ENCODE measurements at regions not wholly inside any gene's neighbourhood (a gene's known extent, or its start where the extent isn't known, plus 50 kb on each side); places are given as distances from the start of the nearest gene placed in this dataset.

DNA sequence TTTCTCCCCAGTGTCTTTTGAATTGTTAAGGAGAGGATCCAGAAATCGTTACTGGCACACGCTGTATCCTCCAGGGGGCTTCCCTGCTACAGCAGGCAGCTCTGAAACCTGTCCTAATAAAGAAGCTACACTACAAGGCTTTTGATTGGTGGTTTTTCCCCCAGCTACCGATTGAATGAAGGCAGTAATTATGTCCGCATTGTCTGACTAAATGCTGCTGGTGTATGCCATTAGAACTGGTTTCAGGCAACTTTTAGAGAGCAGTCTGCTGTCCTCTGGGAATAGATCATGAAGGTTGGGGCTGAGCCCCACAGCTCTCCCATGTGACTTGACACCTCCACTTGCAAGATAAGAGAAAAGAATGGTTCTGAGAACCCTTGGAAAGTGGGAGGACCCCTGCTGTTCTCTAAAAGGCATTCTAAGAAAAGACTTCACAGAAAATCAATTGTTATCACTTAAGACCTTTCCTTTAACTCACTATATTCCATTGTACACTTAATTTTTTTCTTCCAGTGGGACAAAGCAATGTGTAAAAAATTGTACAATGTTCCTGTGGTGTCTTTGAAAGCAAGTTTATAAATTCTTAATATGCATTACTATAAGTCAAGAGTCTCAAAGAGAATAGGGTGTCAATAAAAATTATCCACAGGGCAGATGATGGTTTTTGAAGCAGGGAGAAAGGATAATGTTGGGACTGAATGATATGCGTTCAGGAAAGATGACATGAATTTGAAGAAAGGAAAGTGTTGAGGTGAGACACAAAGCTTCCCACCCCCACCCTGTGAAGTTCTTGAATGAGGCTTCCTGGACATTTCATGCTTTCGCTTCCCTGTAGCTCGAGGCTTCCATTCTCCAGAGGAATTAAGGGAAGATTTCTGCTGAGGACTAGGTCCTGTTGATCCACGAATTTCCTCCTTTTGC is 53.0 kb upstream of the DAZL start:
- Mint-ChIP-seq H3K36me3 (no peaks in the 10 kb centered on the region), H3K4me1 (no peaks in the 10 kb centered on the region), H3K27me3 (peaks cover 5% of the 10 kb centered on the region), H3K9me3 (peaks cover 2% of the 10 kb centered on the region), H3K4me3 (no peak overlapping the region), H3K27ac (no peak overlapping the region)
- ATAC-seq (ENCODE audit: low read depth) (no peak), DNase-seq (ENCODE audit: low spot score in 2 of 2) (no peak)

- ATAC-seq (ENCODE audit: low read depth) = no peak
- DNase-seq (ENCODE audit: low spot score in 2 of 2) = no peak
- Mint-ChIP-seq H3K27ac (no peak overlapping the region), H3K36me3 (no peaks in the 10 kb centered on the region), H3K9me3 (peaks cover 2% of the 10 kb centered on the region), H3K4me3 (no peak overlapping the region), H3K27me3 (peaks cover 6% of the 10 kb centered on the region), H3K4me1 (no peaks in the 10 kb centered on the region)
These were observed 53.9 kb upstream of the DAZL start for GRCh38 chr3:16658925-16659793.

- no peak overlapping the region for H3K4me3 Mint-ChIP-seq
- H3K27ac Mint-ChIP-seq = no peak overlapping the region
- peaks cover 2% of the 10 kb centered on the region for H3K9me3 Mint-ChIP-seq
- DNase-seq (ENCODE audit: low spot score in 2 of 2) (no peak), ATAC-seq (ENCODE audit: low read depth) (no peak)
- H3K36me3 Mint-ChIP-seq = no peaks in the 10 kb centered on the region
- no peaks in the 10 kb centered on the region for H3K4me1 Mint-ChIP-seq
- H3K27me3 Mint-ChIP-seq = peaks cover 8% of the 10 kb centered on the region
These were observed 58.9 kb upstream of the DAZL start for GRCh38 chr3:16663854-16664712.

DNA sequence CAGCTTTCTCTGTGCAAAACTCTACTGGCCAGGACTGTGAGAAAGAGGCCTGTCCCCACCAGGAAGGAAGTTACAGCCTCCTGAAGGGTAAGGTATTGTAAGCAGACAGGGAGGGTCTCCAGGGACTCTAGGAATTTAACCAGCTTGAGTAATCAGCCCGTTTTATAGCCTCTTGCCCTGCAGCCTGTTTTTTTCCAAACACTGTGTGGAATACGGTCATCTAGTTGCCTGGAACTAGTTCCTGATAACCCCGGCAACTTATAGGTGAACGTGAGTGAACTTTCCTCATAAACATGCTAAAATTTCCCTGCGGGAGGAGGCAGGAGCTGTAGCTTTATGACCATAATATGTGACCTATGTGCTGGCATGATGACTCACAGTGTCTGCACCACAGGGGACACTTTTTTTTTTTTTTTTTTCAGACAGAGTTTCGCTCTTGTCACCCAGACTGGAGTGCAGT is 60.1 kb upstream of the DAZL start:
- H3K27ac Mint-ChIP-seq = no peak overlapping the region
- H3K4me3 Mint-ChIP-seq = no peak overlapping the region
- no peaks in the 10 kb centered on the region for H3K4me1 Mint-ChIP-seq
- DNase-seq (ENCODE audit: low spot score in 2 of 2) (no peak), ATAC-seq (ENCODE audit: low read depth) (no peak)
- H3K27me3 Mint-ChIP-seq = peaks cover 10% of the 10 kb centered on the region
- H3K9me3 Mint-ChIP-seq = peaks cover 2% of the 10 kb centered on the region
- H3K36me3 Mint-ChIP-seq = no peaks in the 10 kb centered on the region

DNA sequence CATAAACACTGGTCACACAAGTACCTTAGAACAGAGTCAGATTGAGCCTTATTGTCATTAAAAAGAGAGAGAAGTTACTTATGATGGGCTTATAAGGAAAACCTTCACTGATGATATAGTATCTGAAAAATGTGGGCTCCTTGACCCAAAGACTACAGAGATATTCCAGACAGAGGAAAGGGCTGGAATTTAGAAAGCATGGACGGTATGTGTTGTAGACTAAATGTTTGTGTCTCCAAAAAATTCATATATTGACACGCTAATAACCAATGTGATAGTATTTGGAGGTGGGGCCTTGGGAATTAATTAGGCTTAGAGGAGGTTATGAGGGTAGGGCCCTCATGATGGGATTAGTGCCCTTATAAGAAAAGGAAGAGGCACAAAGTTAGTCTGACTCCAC is 61.0 kb upstream of the DAZL start:
- no peak overlapping the region for H3K27ac Mint-ChIP-seq

DNA sequence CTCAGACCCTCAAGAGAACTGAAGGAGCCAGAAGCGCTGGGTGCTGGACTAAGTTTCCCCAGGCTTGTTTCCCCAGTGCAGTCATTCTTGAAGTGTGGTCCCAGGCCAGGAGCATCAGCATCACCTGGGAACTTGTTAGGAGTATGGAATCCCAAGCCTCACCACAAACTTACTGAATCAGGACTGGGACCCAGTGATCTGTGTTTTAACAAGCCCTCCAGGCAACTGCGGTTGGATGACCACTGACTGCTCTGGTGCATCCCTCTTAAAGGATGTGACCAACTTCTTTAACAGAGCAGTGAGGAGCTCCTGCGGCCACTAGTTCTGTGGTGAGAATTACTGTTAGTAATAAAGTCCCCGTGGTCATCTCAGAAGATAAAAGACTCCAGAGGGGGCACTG is 62.4 kb upstream of the DAZL start:
- no peak overlapping the region for H3K27ac Mint-ChIP-seq
- no peak for DNase-seq (ENCODE audit: low spot score in 2 of 2)
- peaks cover 13% of the 10 kb centered on the region for H3K27me3 Mint-ChIP-seq
- no peaks in the 10 kb centered on the region for H3K36me3 Mint-ChIP-seq
- ATAC-seq (ENCODE audit: low read depth) = no peak
- H3K9me3 Mint-ChIP-seq = no peaks in the 10 kb centered on the region
- no peak overlapping the region for H3K4me3 Mint-ChIP-seq
- H3K4me1 Mint-ChIP-seq = no peaks in the 10 kb centered on the region

More for the DNA sequence above, 61.0 kb upstream of the DAZL start:
- H3K9me3 Mint-ChIP-seq = no peaks in the 10 kb centered on the region
- H3K36me3 Mint-ChIP-seq = no peaks in the 10 kb centered on the region
- ATAC-seq (ENCODE audit: low read depth) (no peak), DNase-seq (ENCODE audit: low spot score in 2 of 2) (no peak)
- H3K4me1 Mint-ChIP-seq = no peaks in the 10 kb centered on the region
- no peak overlapping the region for H3K4me3 Mint-ChIP-seq
- H3K27me3 Mint-ChIP-seq = peaks cover 11% of the 10 kb centered on the region

GRCh38 chr3:16668776-16669545 is 63.7 kb upstream of the DAZL start:
- ATAC-seq (ENCODE audit: low read depth) = no peak

GRCh38 chr3:16670191-16670590 is 65.0 kb upstream of the DAZL start:
- no peaks in the 10 kb centered on the region for H3K36me3 Mint-ChIP-seq
- ATAC-seq (ENCODE audit: low read depth) (no peak), DNase-seq (ENCODE audit: low spot score in 2 of 2) (no peak)
- H3K27ac Mint-ChIP-seq = no peak overlapping the region
- no peak overlapping the region for H3K4me3 Mint-ChIP-seq
- H3K4me1 Mint-ChIP-seq = no peaks in the 10 kb centered on the region
- H3K27me3 Mint-ChIP-seq = peaks cover 9% of the 10 kb centered on the region
- H3K9me3 Mint-ChIP-seq = no peaks in the 10 kb centered on the region

More at GRCh38 chr3:16668776-16669545, 63.7 kb upstream of the DAZL start:
- Mint-ChIP-seq H3K4me3 (no peak overlapping the region), H3K27me3 (peaks cover 11% of the 10 kb centered on the region), H3K4me1 (no peaks in the 10 kb centered on the region), H3K27ac (no peak overlapping the region), H3K36me3 (no peaks in the 10 kb centered on the region), H3K9me3 (no peaks in the 10 kb centered on the region)
- no peak for DNase-seq (ENCODE audit: low spot score in 2 of 2)

GRCh38 chr3:16671690-16672089 is 66.5 kb upstream of the DAZL start:
- peaks cover 7% of the 10 kb centered on the region for H3K27me3 Mint-ChIP-seq
- ATAC-seq (ENCODE audit: low read depth) (no peak), DNase-seq (ENCODE audit: low spot score in 2 of 2) (no peak)
- H3K9me3 Mint-ChIP-seq = peaks cover 3% of the 10 kb centered on the region
- no peak overlapping the region for H3K4me3 Mint-ChIP-seq
- H3K4me1 Mint-ChIP-seq = no peaks in the 10 kb centered on the region
- no peaks in the 10 kb centered on the region for H3K36me3 Mint-ChIP-seq
- no peak overlapping the region for H3K27ac Mint-ChIP-seq

DNA sequence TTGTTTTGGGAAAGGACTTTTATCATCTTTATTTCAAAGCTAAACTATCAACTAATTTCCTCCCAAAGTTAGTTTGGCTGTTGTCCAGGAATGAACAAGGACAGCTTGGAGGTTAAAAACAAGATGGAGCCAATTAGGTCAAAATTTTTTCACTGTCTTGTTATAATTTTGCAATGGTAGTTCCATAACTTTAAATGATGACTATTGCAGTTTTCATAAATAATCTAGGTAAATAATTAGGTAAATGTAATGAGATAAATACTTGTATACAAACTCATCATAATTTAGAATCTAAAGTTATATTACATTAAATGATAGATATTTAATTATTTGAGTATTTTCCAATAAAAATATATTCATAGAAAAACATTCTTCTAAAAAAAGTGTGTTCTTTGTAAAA is 68.3 kb upstream of the DAZL start:
- no peak for ATAC-seq (ENCODE audit: low read depth)

DNA sequence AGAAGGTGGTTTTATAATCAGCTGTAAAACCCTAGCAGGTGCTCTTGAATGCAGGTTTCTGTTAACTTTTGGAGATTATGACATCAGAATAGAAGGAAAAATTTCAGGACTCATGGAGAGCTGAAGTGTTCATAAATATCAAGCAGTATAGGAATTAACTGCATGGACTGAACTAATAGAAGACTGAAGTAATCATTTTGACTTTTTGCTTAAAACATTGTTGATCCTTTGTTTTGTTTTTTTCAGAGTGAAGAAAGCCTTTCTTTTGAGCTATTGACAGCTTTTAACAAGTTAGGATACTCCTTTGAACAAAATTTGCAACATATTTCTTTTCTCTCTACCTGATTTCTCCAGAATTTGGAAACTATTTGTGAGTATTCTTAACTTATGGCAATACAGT is 70.6 kb upstream of the DAZL start:
- peaks cover 5% of the 10 kb centered on the region for H3K27me3 Mint-ChIP-seq
- DNase-seq (ENCODE audit: low spot score in 2 of 2) = no peak

More for the DNA sequence above, 68.3 kb upstream of the DAZL start:
- peaks cover 2% of the 10 kb centered on the region for H3K36me3 Mint-ChIP-seq
- no peak for DNase-seq (ENCODE audit: low spot score in 2 of 2)
- peaks cover 5% of the 10 kb centered on the region for H3K9me3 Mint-ChIP-seq
- H3K27ac Mint-ChIP-seq = no peak overlapping the region
- H3K4me1 Mint-ChIP-seq = no peaks in the 10 kb centered on the region
- H3K27me3 Mint-ChIP-seq = peaks cover 8% of the 10 kb centered on the region
- H3K4me3 Mint-ChIP-seq = no peak overlapping the region

DNA sequence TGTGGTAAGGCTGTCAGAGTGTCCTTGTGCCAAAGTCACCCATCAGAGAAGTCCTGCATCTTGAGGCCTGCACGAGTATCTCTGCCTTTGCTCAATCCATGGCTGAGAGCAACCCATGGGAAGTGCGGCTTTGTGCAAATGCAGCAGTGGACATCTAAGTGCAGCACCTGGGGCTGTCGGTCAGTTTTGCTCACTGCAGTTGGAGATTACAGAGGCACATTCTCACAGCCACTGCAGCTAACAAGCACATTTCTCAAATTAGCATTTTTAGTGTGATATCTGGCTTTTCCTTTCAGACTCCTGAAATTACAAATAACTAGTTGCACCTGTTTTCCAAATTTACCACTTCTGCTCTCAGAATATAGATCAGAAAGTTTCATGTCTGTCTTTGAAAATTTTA is 81.5 kb upstream of the DAZL start:
- H3K9me3 Mint-ChIP-seq = no peaks in the 10 kb centered on the region
- no peak for DNase-seq (ENCODE audit: low spot score in 2 of 2)
- peaks cover 1% of the 10 kb centered on the region for H3K27me3 Mint-ChIP-seq
- H3K4me3 Mint-ChIP-seq = no peak overlapping the region
- H3K36me3 Mint-ChIP-seq = no peaks in the 10 kb centered on the region
- no peak for ATAC-seq (ENCODE audit: low read depth)
- no peak overlapping the region for H3K27ac Mint-ChIP-seq
- H3K4me1 Mint-ChIP-seq = no peaks in the 10 kb centered on the region

More for the DNA sequence above, 70.6 kb upstream of the DAZL start:
- no peaks in the 10 kb centered on the region for H3K4me1 Mint-ChIP-seq
- H3K27ac Mint-ChIP-seq = no peak overlapping the region
- H3K36me3 Mint-ChIP-seq = peaks cover 5% of the 10 kb centered on the region
- ATAC-seq (ENCODE audit: low read depth) = no peak
- no peak overlapping the region for H3K4me3 Mint-ChIP-seq
- H3K9me3 Mint-ChIP-seq = peaks cover 7% of the 10 kb centered on the region

GRCh38 chr3:16687221-16687620 is 82.0 kb upstream of the DAZL start:
- Mint-ChIP-seq H3K9me3 (no peaks in the 10 kb centered on the region), H3K27me3 (peaks cover 1% of the 10 kb centered on the region), H3K4me3 (no peak overlapping the region), H3K27ac (no peak overlapping the region), H3K36me3 (no peaks in the 10 kb centered on the region), H3K4me1 (no peaks in the 10 kb centered on the region)
- ATAC-seq (ENCODE audit: low read depth) (no peak), DNase-seq (ENCODE audit: low spot score in 2 of 2) (no peak)
